ENCODE measurements at regions not wholly inside any gene's neighbourhood (a gene's known extent, or its start where the extent isn't known, plus 50 kb on each side); places are given as distances from the start of the nearest gene placed in this dataset.
A peak's percentile ranks its signal among the peaks of the same experiment; 100 is the strongest.
"Not testable (repeated sequence)": the region's sequence is repeated elsewhere in the genome, so short reads cannot be mapped to it uniquely, and the experiment has no call there.

- DNase-seq: no peak
Observed at GRCh38 chr13:109332506-109333499, 453.6 kb downstream of the IRS2 start.

GRCh38 chr13:109331898-109332297, 454.5 kb downstream of the IRS2 start:
- peak in 1 of 56 donors; percentile 28 for DNase-seq

GRCh38 chr13:109331011-109331433, 455.4 kb downstream of the IRS2 start:
- DNase-seq: no peak

GRCh38 chr13:109330123-109330522, 456.3 kb downstream of the IRS2 start:
- no peak for DNase-seq

- no peak for DNase-seq
Observed at GRCh38 chr13:109329175-109329574, 457.2 kb downstream of the IRS2 start.

- DNase-seq: no peak
Observed at GRCh38 chr13:109326601-109327000, 459.8 kb downstream of the IRS2 start.

GRCh38 chr13:109323338-109323737, 463.0 kb downstream of the IRS2 start:
- no peak for DNase-seq

GRCh38 chr13:109318945-109319590, 467.3 kb downstream of the IRS2 start:
- no peak for DNase-seq

- no peak for DNase-seq
Observed at GRCh38 chr13:109315481-109315880, 470.9 kb downstream of the IRS2 start.

- DNase-seq: no peak
Observed at GRCh38 chr13:109314101-109314500, 472.3 kb downstream of the IRS2 start.

- DNase-seq: no peak
Observed at GRCh38 chr13:109312399-109312798, 474.0 kb downstream of the IRS2 start.

- DNase-seq: not testable (repeated sequence)
Observed at GRCh38 chr13:109311431-109311976, 474.9 kb downstream of the IRS2 start.

GRCh38 chr13:109309625-109310363, 476.6 kb downstream of the IRS2 start:
- DNase-seq: no peak

- DNase-seq: no peak
Observed at GRCh38 chr13:109307027-109307426, 479.4 kb downstream of the IRS2 start.

GRCh38 chr13:109301726-109302125, 484.7 kb downstream of the IRS2 start:
- no peak for DNase-seq

GRCh38 chr13:109301276-109301675, 485.1 kb downstream of the IRS2 start:
- no peak for DNase-seq

- no peak for DNase-seq
Observed at GRCh38 chr13:109297628-109298027, 488.8 kb downstream of the IRS2 start.

- DNase-seq: no peak
Observed at GRCh38 chr13:109293166-109293565, 493.2 kb downstream of the IRS2 start.

- DNase-seq: no peak
Observed at GRCh38 chr13:109288151-109288709, 498.2 kb downstream of the IRS2 start.

GRCh38 chr13:109287553-109287952, 498.8 kb downstream of the IRS2 start:
- no peak for DNase-seq

GRCh38 chr13:109285586-109285985, 500.8 kb downstream of the IRS2 start:
- DNase-seq: no peak
